DND-41 (cell line): ENCODE measurements at regions not wholly inside any gene's neighbourhood (a gene's known extent, or its start where the extent isn't known, plus 50 kb on each side); places are given as distances from the start of the nearest gene placed in this dataset.

Source experiments
- CTCF ChIP-seq: IDR thresholded peaks from 2 replicates; pipeline ENCODE4 v1.5.1; 2012; ENCODE audit warnings: borderline replicate concordance, low read length, moderate library complexity, mild to moderate bottlenecking; ENCODE audit not compliant: poor library complexity, severe bottlenecking; ENCODE audit errors: extremely low read depth
- EZH2 ChIP-seq: IDR thresholded peaks from 3 replicates; pipeline ENCODE4 v1.6.1; 2012; ENCODE audit warnings: borderline replicate concordance, low read depth, mild to moderate bottlenecking, moderate library complexity, low read length, inconsistent platforms; ENCODE audit not compliant: severe bottlenecking

GRCh38 chr10:125379592-125379991, 219.2 kb upstream of the CTBP2 start:
- TF ChIP-seq CTCF (no peak), EZH2 (no peak)
